GM19455 (cell line): ENCODE measurements at regions not wholly inside any gene's neighbourhood (a gene's known extent, or its start where the extent isn't known, plus 50 kb on each side); places are given as distances from the start of the nearest gene placed in this dataset.

Source experiments
- ATAC-seq: cut with Tn5 transposase; IDR thresholded peaks from one replicate; pipeline ENCODE4 v1.9.1; 2021; ENCODE audit not compliant: unreplicated experiment

DNA sequence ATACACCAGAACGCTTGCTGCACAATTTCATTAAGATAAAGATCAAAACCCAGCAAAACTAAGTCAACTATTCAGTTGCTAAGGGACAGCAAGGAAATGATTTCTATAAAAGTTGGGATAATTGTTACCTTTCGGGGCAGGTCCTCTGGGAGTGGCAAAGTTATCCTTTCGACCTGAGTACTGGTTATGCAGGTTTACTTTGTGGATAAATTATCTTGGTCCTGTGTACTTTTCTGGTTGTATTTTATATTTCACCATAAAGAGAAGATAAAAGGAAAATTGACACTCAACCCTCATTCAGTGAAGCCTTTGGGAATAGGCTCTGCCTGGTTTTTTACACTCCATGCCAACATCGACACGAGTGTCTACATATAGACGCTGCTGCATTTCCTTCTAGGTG is 146.5 kb downstream of the SYK start:
- no peak for ATAC-seq

DNA sequence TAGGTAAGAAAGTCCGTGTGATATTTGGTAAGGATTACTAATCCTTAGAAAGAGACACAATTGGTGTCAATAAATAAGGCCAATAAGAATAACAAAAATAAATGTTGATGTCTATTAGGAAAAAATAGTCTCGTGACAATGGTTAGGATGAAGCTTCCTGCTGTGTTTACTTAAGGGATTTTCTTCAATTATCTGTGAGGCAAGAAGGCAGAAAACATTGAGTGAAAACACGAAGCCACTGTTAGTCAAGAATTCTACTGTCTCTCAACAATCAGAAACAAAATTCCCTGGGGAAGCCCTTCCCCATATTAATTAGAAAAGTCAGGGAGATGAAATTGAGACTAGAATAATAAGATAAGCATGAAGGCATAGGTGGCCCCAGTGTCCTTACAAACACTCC is 149.0 kb downstream of the SYK start:
- no peak for ATAC-seq

DNA sequence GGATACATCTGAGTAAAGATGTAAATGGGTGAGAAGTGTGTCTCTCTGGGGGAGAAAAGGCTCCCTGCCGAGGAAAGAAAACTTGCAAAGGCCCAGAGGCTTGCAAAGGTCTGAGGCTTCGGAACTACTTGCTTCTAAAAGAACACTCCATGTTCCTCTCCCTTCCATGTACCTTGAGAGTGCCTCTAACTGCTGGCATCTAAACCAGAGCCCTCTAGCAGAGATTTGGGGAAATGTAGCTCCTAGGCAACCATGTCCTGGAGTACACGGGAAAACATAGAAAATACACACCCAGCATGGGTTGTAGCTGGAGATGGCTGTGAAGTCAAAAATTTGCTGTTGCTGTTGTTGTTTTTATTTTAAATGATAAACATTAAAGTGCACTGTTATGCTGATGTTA is 151.6 kb downstream of the SYK start:
- no peak for ATAC-seq

GRCh38 chr9:90953805-90954204 is 152.2 kb downstream of the SYK start:
- ATAC-seq, result no peak

DNA sequence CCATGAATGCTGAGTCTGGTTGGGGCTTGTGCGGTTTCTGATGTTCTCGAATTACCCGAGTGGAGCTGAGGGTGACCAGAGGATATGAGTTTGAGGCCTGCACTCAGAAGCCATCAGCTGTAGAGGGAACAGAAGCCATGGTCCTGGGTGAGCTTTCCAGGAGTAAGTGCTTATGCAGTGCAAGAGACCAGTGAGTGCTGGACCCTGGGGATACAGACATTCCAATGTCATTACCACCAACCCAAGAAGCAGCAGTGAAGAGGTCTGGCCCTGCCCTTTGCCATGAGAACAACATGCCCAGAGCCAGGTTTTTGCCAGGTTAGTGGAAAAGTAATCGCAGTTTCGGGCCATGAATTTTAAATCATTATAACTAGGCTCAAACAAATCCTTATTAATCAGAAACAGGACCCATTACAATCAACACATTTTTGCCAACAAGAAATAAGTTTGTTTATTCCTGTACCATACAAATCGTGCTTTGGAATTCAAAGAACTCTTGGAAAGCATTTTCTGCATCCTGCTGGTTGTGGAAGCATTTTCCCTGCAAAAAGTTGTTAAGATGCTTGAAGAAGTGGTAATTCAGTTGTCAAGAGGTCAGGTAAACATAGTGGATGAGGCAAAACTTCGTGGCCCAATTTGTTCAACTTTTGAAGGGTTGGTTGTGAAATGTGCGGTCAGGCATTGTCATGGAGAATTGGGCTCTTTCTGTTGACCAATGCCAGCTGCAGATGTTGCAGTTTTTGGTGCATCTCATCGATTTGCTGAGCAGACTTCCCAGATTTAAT is 154.6 kb downstream of the SYK start:
- no peak for ATAC-seq

DNA sequence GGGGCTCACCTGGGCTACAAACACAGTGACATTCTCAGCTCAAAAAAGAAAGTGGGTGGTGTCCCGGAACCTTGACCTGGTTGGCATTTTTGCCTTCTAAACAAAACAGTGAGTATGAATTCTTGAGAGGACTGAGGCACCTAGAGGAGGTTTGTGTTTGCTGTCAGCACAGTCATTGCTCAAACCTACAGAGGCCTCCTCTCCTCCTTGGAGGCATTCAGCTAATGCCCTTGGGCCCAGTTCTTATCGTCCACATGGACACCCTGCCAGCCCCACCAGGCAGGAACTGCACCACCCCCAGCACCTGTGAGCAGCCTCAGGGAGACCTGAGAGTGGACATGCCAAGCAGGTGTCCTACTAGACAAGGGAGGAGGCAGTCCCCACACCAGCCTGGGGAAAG is 156.7 kb downstream of the SYK start:
- ATAC-seq, result no peak

DNA sequence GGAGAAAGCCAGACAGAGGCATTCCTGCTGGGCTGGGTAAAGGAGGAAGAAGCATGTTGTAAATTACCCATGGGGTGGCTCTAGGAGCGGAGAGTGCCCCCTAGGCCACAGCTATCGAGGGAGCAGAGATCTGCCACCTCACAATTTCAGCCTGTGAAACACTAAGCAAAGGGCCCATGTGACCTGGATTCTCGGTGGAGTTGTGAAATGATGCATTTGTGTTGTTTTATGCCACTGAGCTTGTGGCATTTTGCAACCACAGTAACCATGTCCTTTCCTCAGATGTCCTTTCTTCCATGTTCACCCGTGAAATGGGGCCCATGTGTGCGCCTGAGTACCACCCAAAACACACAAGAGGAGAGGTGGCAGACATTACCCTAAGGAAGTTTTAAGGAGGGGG is 159.3 kb downstream of the SYK start:
- ATAC-seq, result no peak

DNA sequence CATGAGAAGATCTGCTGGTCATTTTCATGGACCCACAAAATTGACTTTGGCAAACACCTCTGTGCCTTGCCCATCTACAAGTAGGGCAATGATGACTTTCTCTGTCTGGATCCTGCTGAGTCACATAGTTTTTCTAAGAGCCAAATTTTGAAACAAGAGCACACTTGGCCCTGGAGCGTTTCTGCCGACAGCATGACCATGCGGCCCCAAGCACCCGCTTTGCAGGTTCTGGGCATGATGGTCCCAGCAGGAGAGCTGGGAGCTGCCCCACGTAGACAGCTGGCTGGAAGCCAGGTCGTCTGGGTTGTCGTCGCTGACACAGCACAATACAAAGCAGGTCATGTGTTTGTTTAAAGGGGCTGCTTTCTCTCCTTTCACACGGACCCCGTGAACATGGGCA is 159.8 kb downstream of the SYK start:
- ATAC-seq, result no peak

- no peak for ATAC-seq
These were observed 162.7 kb downstream of the SYK start for GRCh38 chr9:90964101-90965020.

- ATAC-seq, result no peak
These were observed 163.8 kb downstream of the SYK start for GRCh38 chr9:90965226-90966030.

GRCh38 chr9:90966031-90966290 is 164.3 kb downstream of the SYK start:
- ATAC-seq, result no peak

GRCh38 chr9:90966480-90967144 is 165.0 kb downstream of the SYK start:
- ATAC-seq, result no peak

DNA sequence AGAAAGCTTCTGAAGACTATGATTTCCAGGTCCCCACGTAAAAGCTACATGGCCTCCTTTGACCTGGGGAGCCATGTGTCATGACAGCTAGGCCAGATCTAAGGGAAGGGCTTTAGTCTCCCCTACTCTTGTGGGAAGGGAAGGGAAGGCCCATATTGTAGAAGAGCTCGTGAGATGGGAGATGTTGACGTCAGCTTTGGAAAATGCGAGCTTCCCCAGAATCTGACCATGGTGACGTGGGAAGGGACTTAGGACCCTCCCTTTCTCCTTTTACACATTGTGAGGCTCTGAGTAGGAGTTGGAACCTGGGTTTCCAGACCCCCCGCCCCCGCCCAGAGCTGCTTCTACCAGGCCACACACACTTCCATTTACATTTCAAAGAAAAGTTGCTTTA is 165.5 kb downstream of the SYK start:
- no peak for ATAC-seq

- ATAC-seq, result no peak
These were observed 167.5 kb downstream of the SYK start for GRCh38 chr9:90969021-90969675.

GRCh38 chr9:90970608-90971007 is 169.0 kb downstream of the SYK start:
- no peak for ATAC-seq

DNA sequence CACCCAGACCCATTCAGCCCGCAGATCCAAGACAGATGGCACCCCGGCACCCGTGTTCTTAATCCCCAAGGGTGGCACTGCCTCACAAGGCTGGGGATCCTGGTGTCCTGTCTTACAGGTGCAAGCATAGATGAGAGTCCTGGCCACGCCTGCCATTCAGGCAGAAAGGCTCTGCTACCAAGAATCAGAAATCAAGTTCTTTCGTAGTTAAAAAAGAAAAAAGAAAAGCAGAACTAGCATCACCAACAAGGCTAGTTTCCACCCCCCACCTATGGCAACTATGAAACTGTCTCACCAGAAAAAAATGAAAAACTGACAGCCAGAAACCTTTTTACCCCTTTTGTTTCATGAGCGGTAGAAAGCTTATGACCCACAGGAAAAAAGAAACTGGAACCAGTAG is 170.4 kb downstream of the SYK start:
- no peak for ATAC-seq

DNA sequence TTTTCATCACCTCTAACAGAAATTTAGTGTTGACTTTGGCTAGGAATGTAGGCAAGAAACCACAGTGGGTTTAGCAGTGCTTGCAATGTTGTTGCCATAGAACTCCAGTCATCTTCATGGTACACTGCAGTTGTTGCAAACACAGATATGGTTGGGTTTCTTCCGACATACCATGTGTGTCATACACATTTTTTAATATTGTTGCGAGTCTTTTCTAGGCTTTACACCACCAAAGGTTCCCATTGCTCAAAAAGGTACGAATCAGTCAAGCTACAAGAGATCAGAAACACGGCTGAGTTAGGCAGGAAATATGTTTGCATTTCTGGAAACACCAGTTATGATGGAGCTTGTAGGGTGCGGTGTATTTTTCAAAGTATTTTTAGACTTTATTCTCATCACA is 172.4 kb downstream of the SYK start:
- no peak for ATAC-seq

- ATAC-seq, result no peak
These were observed 173.1 kb downstream of the SYK start for GRCh38 chr9:90974643-90975245.

DNA sequence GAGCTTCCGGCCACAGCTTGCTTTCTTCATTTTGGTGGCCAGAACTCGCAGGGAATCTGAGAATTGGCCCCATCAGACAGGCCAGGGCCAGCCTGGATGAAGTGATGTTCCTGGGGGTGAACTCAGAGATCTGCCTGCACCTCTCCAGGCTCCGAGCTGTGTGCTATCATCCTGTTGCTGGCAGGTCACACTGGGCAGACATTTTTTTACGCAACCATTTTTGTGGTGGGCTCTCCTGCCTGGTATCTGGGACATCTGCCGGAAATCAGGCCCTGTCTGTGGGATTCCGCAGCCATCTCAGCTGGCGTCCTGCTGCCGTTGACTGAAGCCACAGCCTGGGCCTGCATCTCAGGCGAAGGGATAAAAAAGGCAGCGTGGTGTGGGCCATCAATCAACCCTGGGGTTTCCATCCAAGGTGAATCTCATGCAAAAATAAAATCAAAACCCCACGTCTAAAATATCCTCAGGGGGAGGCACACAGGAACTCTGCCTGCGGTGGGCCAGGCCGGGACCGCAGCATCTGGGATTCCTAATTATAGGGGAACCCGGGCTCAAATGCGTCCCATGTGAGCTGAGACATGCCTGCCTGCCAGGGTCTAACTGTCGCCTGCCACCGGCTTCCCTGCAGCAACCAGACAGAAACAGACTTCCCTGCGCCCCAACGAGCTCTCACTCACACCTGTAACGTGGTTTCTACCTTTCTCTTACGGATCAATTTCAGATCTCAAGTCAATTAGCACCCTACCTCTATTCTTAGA is 174.3 kb downstream of the SYK start:
- ATAC-seq, result no peak

- no peak for ATAC-seq
These were observed 177.5 kb downstream of the SYK start for GRCh38 chr9:90979138-90979551.
